Neural progenitor cell (in vitro differentiated cells): ENCODE measurements at regions not wholly inside any gene's neighbourhood (a gene's known extent, or its start where the extent isn't known, plus 50 kb on each side); places are given as distances from the start of the nearest gene placed in this dataset.

ENCODE experiments used
- DNase-seq: peaks from one replicate; pipeline ENCODE4 v3.0.0-alpha.2; 2016; ENCODE audit warnings: low spot score
- H2AFZ ChIP-seq: fragments of 200-600 bp; sonication (generic); replicated peaks from 2 replicates; pipeline ENCODE4 v1.6.1; 2016; ENCODE audit warnings: antibody characterized with exemption
- H3F3A ChIP-seq: fragments of 200-600 bp; sonication (generic); 2 replicates; pipeline ENCODE4 v1.6.1; 2016; ENCODE audit warnings: antibody characterized with exemption, low read depth
- H3K27ac ChIP-seq: fragments of 200-600 bp; sonication (generic); 2 replicates; pipeline ENCODE4 v1.5.1; 2016; ENCODE audit warnings: mild to moderate bottlenecking
- H3K27me3 ChIP-seq: fragments of 200-600 bp; sonication (generic); 2 replicates; pipeline ENCODE4 v1.6.1; 2016; ENCODE audit warnings: mild to moderate bottlenecking, moderate library complexity
- H3K36me3 ChIP-seq: fragments of 200-600 bp; sonication (generic); 2 replicates; pipeline ENCODE4 v1.5.1; 2016
- H3K4me1 ChIP-seq: fragments of 200-600 bp; sonication (generic); 2 replicates; pipeline ENCODE4 v1.6.1; 2016; ENCODE audit warnings: mixed run types
- H3K4me2 ChIP-seq: fragments of 200-600 bp; sonication (generic); 2 replicates; pipeline ENCODE4 v1.6.1; 2016
- H3K4me3 ChIP-seq: fragments of 200-600 bp; sonication (generic); 2 replicates; pipeline ENCODE4 v1.5.1; 2016
- H3K79me2 ChIP-seq: fragments of 200-600 bp; sonication (generic); 2 replicates; pipeline ENCODE4 v1.6.1; 2016; ENCODE audit warnings: low read depth
- H3K9ac ChIP-seq: fragments of 200-600 bp; sonication (generic); 2 replicates; pipeline ENCODE4 v1.6.1; 2016
- H3K9me3 ChIP-seq: fragments of 200-600 bp; sonication (generic); 2 replicates; pipeline ENCODE4 v1.5.1; 2016; ENCODE audit warnings: low read depth
- H4K20me1 ChIP-seq: fragments of 200-600 bp; sonication (generic); 2 replicates; pipeline ENCODE4 v1.6.1; 2016; ENCODE audit warnings: low read depth
- H3K27ac Mint-ChIP-seq: 3 replicates; pipeline ENCODE4 v1.8.0; 2021; ENCODE audit warnings: mixed read lengths
- H3K27me3 Mint-ChIP-seq: 2 replicates; pipeline ENCODE4 v1.8.0; 2022; ENCODE audit warnings: low read depth, mild to moderate bottlenecking, inconsistent platforms, moderate library complexity, mixed read lengths; ENCODE audit not compliant: insufficient read depth
- H3K36me3 Mint-ChIP-seq: 3 replicates; pipeline ENCODE4 v1.8.0; 2021; ENCODE audit warnings: mixed read lengths
- H3K4me1 Mint-ChIP-seq: 3 replicates; pipeline ENCODE4 v1.8.0; 2021; ENCODE audit warnings: mixed read lengths
- H3K4me3 Mint-ChIP-seq: 3 replicates; pipeline ENCODE4 v1.8.0; 2021; ENCODE audit warnings: mild to moderate bottlenecking, moderate library complexity, mixed read lengths
- H3K9me3 Mint-ChIP-seq: 3 replicates; pipeline ENCODE4 v1.8.0; 2020; ENCODE audit warnings: mixed read lengths
- CTCF ChIP-seq: fragments of 200-600 bp; sonication (generic); IDR thresholded peaks from 2 replicates; pipeline ENCODE4 v1.5.1; 2017; ENCODE audit warnings: antibody characterized with exemption, mild to moderate bottlenecking
- EZH2 ChIP-seq: fragments of 200-600 bp; sonication (generic); IDR thresholded peaks from 2 replicates; pipeline ENCODE4 v1.6.1; 2017; ENCODE audit warnings: antibody characterized with exemption, mild to moderate bottlenecking, moderate library complexity
- EZH2phosphoT487 ChIP-seq: fragments of 200-600 bp; sonication (generic); IDR thresholded peaks from 2 replicates; pipeline ENCODE4 v1.6.1; 2017; ENCODE audit warnings: antibody characterized with exemption

- Histone ChIP-seq H3K36me3 (no peaks in the 10 kb centered on the region), H3K27me3 (no peaks in the 10 kb centered on the region), H3K27ac (no peak overlapping the region), H3K4me1 (no peaks in the 10 kb centered on the region), H3K9me3 (no peaks in the 10 kb centered on the region), H3K4me3 (no peak overlapping the region), H4K20me1 (no peaks in the 10 kb centered on the region), H3F3A (peaks cover 3% of the 10 kb centered on the region), H3K79me2 (no peaks in the 10 kb centered on the region), H2AFZ (no peak overlapping the region), H3K9ac (no peak overlapping the region), H3K4me2 (no peak overlapping the region)
- Mint-ChIP-seq H3K27me3 (peaks cover 12% of the 10 kb centered on the region), H3K4me1 (peaks cover 6% of the 10 kb centered on the region), H3K4me3 (no peak overlapping the region), H3K27ac (no peak overlapping the region), H3K9me3 (no peaks in the 10 kb centered on the region), H3K36me3 (no peaks in the 10 kb centered on the region)
- TF ChIP-seq CTCF (no peak), EZH2phosphoT487 (no peak), EZH2 (no peak)
- no peak for DNase-seq
Observed at GRCh38 chr22:20646415-20646814, 127.5 kb upstream of the SERPIND1 start.

GRCh38 chr22:20646906-20647305, 127.0 kb upstream of the SERPIND1 start:
- no peak overlapping the region for H3K4me3 ChIP-seq
- no peaks in the 10 kb centered on the region for H3K27me3 ChIP-seq
- H3K27ac Mint-ChIP-seq: no peak overlapping the region

GRCh38 chr22:20647586-20648305, 126.2 kb upstream of the SERPIND1 start:
- Histone ChIP-seq H3K27me3 (no peaks in the 10 kb centered on the region), H2AFZ (no peak overlapping the region), H4K20me1 (no peaks in the 10 kb centered on the region), H3K27ac (no peak overlapping the region), H3K79me2 (no peaks in the 10 kb centered on the region), H3K36me3 (no peaks in the 10 kb centered on the region), H3K4me1 (no peaks in the 10 kb centered on the region), H3K9ac (no peak overlapping the region), H3K4me3 (no peak overlapping the region), H3K4me2 (no peak overlapping the region), H3K9me3 (no peaks in the 10 kb centered on the region), H3F3A (peaks cover 3% of the 10 kb centered on the region)
- DNase-seq: no peak
- TF ChIP-seq EZH2phosphoT487 (no peak), EZH2 (no peak), CTCF (no peak)
- Mint-ChIP-seq H3K27me3 (peaks cover 10% of the 10 kb centered on the region), H3K4me3 (no peak overlapping the region), H3K27ac (no peak overlapping the region), H3K9me3 (no peaks in the 10 kb centered on the region), H3K4me1 (peaks cover 6% of the 10 kb centered on the region), H3K36me3 (no peaks in the 10 kb centered on the region)

More at GRCh38 chr22:20646906-20647305, 127.0 kb upstream of the SERPIND1 start:
- no peaks in the 10 kb centered on the region for H3K36me3 ChIP-seq
- H3K9me3 Mint-ChIP-seq: no peaks in the 10 kb centered on the region
- no peak for DNase-seq
- no peaks in the 10 kb centered on the region for H3K79me2 ChIP-seq
- no peaks in the 10 kb centered on the region for H4K20me1 ChIP-seq
- no peak overlapping the region for H3K27ac ChIP-seq
- H3K9ac ChIP-seq: no peak overlapping the region
- peaks cover 3% of the 10 kb centered on the region for H3F3A ChIP-seq
- no peaks in the 10 kb centered on the region for H3K36me3 Mint-ChIP-seq
- no peaks in the 10 kb centered on the region for H3K4me1 ChIP-seq
- TF ChIP-seq EZH2 (no peak), CTCF (no peak), EZH2phosphoT487 (no peak)
- no peak overlapping the region for H3K4me3 Mint-ChIP-seq
- H3K27me3 Mint-ChIP-seq: peaks cover 12% of the 10 kb centered on the region
- no peak overlapping the region for H3K4me2 ChIP-seq
- H2AFZ ChIP-seq: no peak overlapping the region
- H3K9me3 ChIP-seq: no peaks in the 10 kb centered on the region
- H3K4me1 Mint-ChIP-seq: peaks cover 6% of the 10 kb centered on the region
